Right ventricle myocardium superior (tissue), 1 donor: ENCODE measurements at regions not wholly inside any gene's neighbourhood (a gene's known extent, or its start where the extent isn't known, plus 50 kb on each side); places are given as distances from the start of the nearest gene placed in this dataset.

Source experiments
- ATAC-seq: fragments of 200-7000 bp; cut with Tn5 transposase; one replicate; pipeline ENCODE4 v1.9.1; 2020; ENCODE audit warnings: mild to moderate bottlenecking; ENCODE audit not compliant: poor library complexity
- DNase-seq: peaks from one replicate; pipeline ENCODE4 v3.0.0-alpha.2; 2020
- intact Hi-C: fragments of 100-400 bp; cut with DNase I; formaldehyde crosslinking; loops from one replicate; pipeline ENCODE4 v1.11.2; 2022
- donor health status: DM: no; HTN: yes; CAD: no; lungs with severe emphysema.

- no peak for ATAC-seq
- DNase-seq: no peak
- intact Hi-C loops: no loop called here
Observed at GRCh38 chr4:20127626-20128025, 124.1 kb upstream of the SLIT2 start.

GRCh38 chr4:20126906-20127305 is 124.8 kb upstream of the SLIT2 start:
- no peak for ATAC-seq
- intact Hi-C loops: no loop called here
- DNase-seq: no peak

- intact Hi-C loops: no loop called here
- no peak for ATAC-seq
- DNase-seq: no peak
Observed at GRCh38 chr4:20124317-20125026, 127.2 kb upstream of the SLIT2 start.

- intact Hi-C loops: no loop called here
- ATAC-seq (no peak), DNase-seq (no peak)
Observed at GRCh38 chr4:20122198-20122988, 129.3 kb upstream of the SLIT2 start.

GRCh38 chr4:20119141-20119540 is 132.6 kb upstream of the SLIT2 start:
- ATAC-seq: no peak
- intact Hi-C loops: no loop called here
- no peak for DNase-seq

GRCh38 chr4:20109391-20109790 is 142.3 kb upstream of the SLIT2 start:
- DNase-seq (no peak), ATAC-seq (no peak)
- intact Hi-C loops: no loop called here

- intact Hi-C loops: no loop called here
- DNase-seq: no peak
- no peak for ATAC-seq
Observed at GRCh38 chr4:20106921-20107320, 144.8 kb upstream of the SLIT2 start.

GRCh38 chr4:20101831-20102230 is 149.9 kb upstream of the SLIT2 start:
- no peak for DNase-seq
- intact Hi-C loops: no loop called here
- ATAC-seq: no peak

GRCh38 chr4:20096911-20097310 is 154.8 kb upstream of the SLIT2 start:
- no peak for DNase-seq
- intact Hi-C loops: no loop called here
- ATAC-seq: no peak

GRCh38 chr4:20095805-20096541 is 155.7 kb upstream of the SLIT2 start:
- intact Hi-C loops: no loop called here
- DNase-seq: no peak
- ATAC-seq: no peak

- ATAC-seq (no peak), DNase-seq (no peak)
- intact Hi-C loops: no loop called here
Observed at GRCh38 chr4:20091781-20092180, 159.9 kb upstream of the SLIT2 start.

- ATAC-seq (no peak), DNase-seq (no peak)
- intact Hi-C loops: no loop called here
Observed at GRCh38 chr4:20087522-20087911, 164.2 kb upstream of the SLIT2 start.

GRCh38 chr4:20086799-20087521 is 164.7 kb upstream of the SLIT2 start:
- no peak for ATAC-seq
- intact Hi-C loops: no loop called here

GRCh38 chr4:20086067-20086798 is 165.5 kb upstream of the SLIT2 start:
- intact Hi-C loops: no loop called here
- ATAC-seq (no peak), DNase-seq (no peak)

More at GRCh38 chr4:20086799-20087521, 164.7 kb upstream of the SLIT2 start:
- no peak for DNase-seq

GRCh38 chr4:20085653-20086052 is 166.1 kb upstream of the SLIT2 start:
- intact Hi-C loops: no loop called here
- ATAC-seq (no peak), DNase-seq (no peak)

- intact Hi-C loops: no loop called here
- DNase-seq (no peak), ATAC-seq (no peak)
Observed at GRCh38 chr4:20085156-20085555, 166.5 kb upstream of the SLIT2 start.

- intact Hi-C loops: no loop called here
- no peak for DNase-seq
- no peak for ATAC-seq
Observed at GRCh38 chr4:20084488-20084887, 167.2 kb upstream of the SLIT2 start.

- no peak for DNase-seq
- no peak for ATAC-seq
- intact Hi-C loops: no loop called here
Observed at GRCh38 chr4:20078644-20079043, 173.1 kb upstream of the SLIT2 start.
